ENCODE measurements at regions not wholly inside any gene's neighbourhood (a gene's known extent, or its start where the extent isn't known, plus 50 kb on each side); places are given as distances from the start of the nearest gene placed in this dataset.

DNA sequence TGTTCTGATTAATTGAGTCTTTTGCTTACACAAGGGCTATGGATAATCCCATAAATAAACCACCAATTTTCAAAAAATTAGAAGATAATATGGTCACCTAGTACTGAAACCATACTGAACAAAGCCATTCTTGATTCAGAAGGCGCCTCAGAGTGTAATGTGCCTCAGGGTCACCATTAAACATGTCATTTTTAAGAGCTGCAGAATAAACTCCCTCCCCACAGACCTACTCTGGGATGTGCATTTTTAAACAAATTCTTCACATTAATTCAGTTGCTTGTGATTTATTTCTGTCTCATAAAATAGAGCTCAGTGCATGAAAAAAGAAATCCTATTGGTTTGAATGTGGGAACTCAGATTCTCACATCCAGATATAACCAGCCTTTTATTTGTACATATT is 202.1 kb upstream of the HEY2 start (continued):
- TF ChIP-seq MYNN (IDR thresholded peaks at IDR 0.05) (no peak), MYNN (CRISPR knock-in tag; IDR thresholded peaks at IDR 0.05) (no peak), YY1 (IDR thresholded peaks at IDR 0.05; ENCODE audit: borderline replicate concordance in 1 of 3, control insufficient read depth in 1 of 3, extremely low read depth in 1 of 3, insufficient read depth in 3 of 3, insufficient read length in 1 of 3, insufficient replicate concordance in 2 of 3, low read depth in 1 of 3, low read length in 2 of 3) (no peak)

DNA sequence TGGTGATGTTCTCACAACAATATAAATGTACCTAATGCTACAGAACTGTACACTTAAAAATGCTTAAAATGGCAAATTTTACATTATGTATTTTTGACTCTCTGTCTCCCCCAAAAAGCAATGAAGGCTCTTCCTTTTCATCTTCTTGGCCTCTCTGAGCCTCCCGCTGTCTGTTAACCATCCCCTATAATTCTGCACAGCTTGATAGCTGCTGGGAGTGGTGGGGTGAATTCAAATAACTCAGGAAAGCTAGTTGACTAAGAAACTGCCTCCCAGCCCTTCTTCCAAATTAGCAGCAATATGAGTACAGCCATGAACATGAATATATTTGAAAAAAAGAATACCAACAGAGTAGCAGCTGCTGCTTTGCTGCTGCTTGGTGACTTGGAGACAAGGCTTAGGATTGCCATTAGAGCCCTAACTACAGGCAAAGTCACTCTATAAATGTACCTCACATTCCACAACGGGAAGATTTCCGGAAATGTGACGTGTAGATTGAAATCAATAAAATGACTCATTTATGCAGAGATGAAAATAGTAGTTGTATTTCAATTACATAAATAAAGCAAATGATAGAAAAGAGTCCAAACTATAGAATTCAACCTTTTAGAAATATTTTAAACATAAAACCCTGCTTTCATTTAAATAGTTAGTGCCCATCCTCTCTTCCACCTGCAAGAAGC is 200.1 kb upstream of the HEY2 start:
- no peak for TF ChIP-seq BCL6 (CRISPR knock-in tag; IDR thresholded peaks at IDR 0.05)
- no peak for TF ChIP-seq FIP1L1 (IDR thresholded peaks at IDR 0.05; ENCODE audit: low read depth, low read length, poor library complexity, severe bottlenecking)
- no peak for TF ChIP-seq ATF1 (CRISPR knock-in tag; IDR thresholded peaks at IDR 0.05)
- no peak for TF ChIP-seq ATF1 (tag; IDR thresholded peaks at IDR 0.05)
- TF ChIP-seq BDP1 (IDR thresholded peaks at IDR 0.05; ENCODE audit: insufficient read depth, insufficient read length): no peak
- no peak for TF ChIP-seq ESRRA (IDR thresholded peaks at IDR 0.05; ENCODE audit: borderline replicate concordance, low read depth)
- H3K9me1 ChIP-seq (ENCODE audit: control insufficient read depth, insufficient read depth, low read length): no peaks in the 10 kb centered on the region
- in situ Hi-C loops (cut with MboI): no loop called here
- intact Hi-C loops (cut with micrococcal nuclease): no loop called here
- DNase-seq (ENCODE audit: extremely low read depth in 1 of 4, low spot score in 3 of 4) (no peak), ATAC-seq (no peak), FAIRE-seq (no peak)
- no peak overlapping the region for H3K9ac ChIP-seq (ENCODE audit: insufficient read depth in 1 of 2, low read depth in 2 of 2, low read length in 2 of 2)
- no peak overlapping the region for H2AFZ ChIP-seq (ENCODE audit: low read depth, low read length)
- H3K36me3 ChIP-seq (ENCODE audit: control insufficient read depth, insufficient read depth, low read length): no peaks in the 10 kb centered on the region
- no peak overlapping the region for H3K4me3 ChIP-seq
- no peaks in the 10 kb centered on the region for H3K27me3 ChIP-seq (ENCODE audit: control insufficient read depth in 2 of 2, insufficient read depth in 2 of 2, low read length in 2 of 2)
- BruUV-seq (replicated peaks): no TSS peak
- ChIA-PET CTCF (ENCODE audit: low intra/inter-chr PET ratio) (no interaction called here), POLR2A (no interaction called here)
- 0% methylated on average over 4 of the region's 4 CpGs for WGBS (ENCODE audit: insufficient coverage, low coverage, missing lambda C conversion rate)
- H3K4me1 ChIP-seq (replicated peaks in 1 of 2; ENCODE audit: control insufficient read depth in 2 of 2, insufficient read depth in 2 of 2, low read length in 2 of 2): no peaks in the 10 kb centered on the region; a peak in 1 of 5 replicates
- H3K27ac ChIP-seq (ENCODE audit: extremely low read depth, low read depth, low read length): no peak overlapping the region
- H3K79me2 ChIP-seq (ENCODE audit: control insufficient read depth, insufficient read depth, low read length): no peaks in the 10 kb centered on the region
- H4K20me1 ChIP-seq (replicated peaks; ENCODE audit: control insufficient read depth, insufficient read depth, low read length): no peaks in the 10 kb centered on the region
- no peak overlapping the region for H3K4me2 ChIP-seq (ENCODE audit: insufficient read depth, low read length)
- H3K9me3 ChIP-seq (replicated peaks; ENCODE audit: control insufficient read depth, insufficient read depth, low read depth, low read length): no peaks in the 10 kb centered on the region
